Left renal pelvis (tissue), 4 donors: ENCODE measurements at regions not wholly inside any gene's neighbourhood (a gene's known extent, or its start where the extent isn't known, plus 50 kb on each side); places are given as distances from the start of the nearest gene placed in this dataset.
A peak's percentile ranks its signal among the peaks of the same experiment; 100 is the strongest.

Experiments used
- DNase-seq, 4 donors: peaks; one replicate each; pipeline ENCODE4 v3.0.0-alpha.2; 2013; ENCODE audit warnings: low read depth in 4 of 4, low spot score in 3 of 4

GRCh38 chr2:2692599-2693389 lies 361.7 kb upstream of the MYT1L start:
- no peak for DNase-seq

- DNase-seq = no peak
Measured at GRCh38 chr2:2691419-2691818, 360.3 kb upstream of the MYT1L start.

GRCh38 chr2:2690985-2691384 lies 359.9 kb upstream of the MYT1L start:
- DNase-seq = no peak

- no peak for DNase-seq
Measured at GRCh38 chr2:2689306-2689705, 358.2 kb upstream of the MYT1L start.

- no peak for DNase-seq
Measured at GRCh38 chr2:2688254-2688653, 357.2 kb upstream of the MYT1L start.

- DNase-seq = no peak
Measured at GRCh38 chr2:2687745-2688144, 356.7 kb upstream of the MYT1L start.

- DNase-seq = no peak
Measured at GRCh38 chr2:2686222-2686621, 355.1 kb upstream of the MYT1L start.

GRCh38 chr2:2683606-2684224 lies 352.6 kb upstream of the MYT1L start:
- DNase-seq = no peak

GRCh38 chr2:2682700-2683342 lies 351.7 kb upstream of the MYT1L start:
- no peak for DNase-seq

GRCh38 chr2:2681711-2682251 lies 350.7 kb upstream of the MYT1L start:
- peak in 1 of 4 donors; percentile 14 for DNase-seq

GRCh38 chr2:2681085-2681484 lies 350.0 kb upstream of the MYT1L start:
- DNase-seq = no peak

- DNase-seq = no peak
Measured at GRCh38 chr2:2674831-2675230, 343.8 kb upstream of the MYT1L start.

- DNase-seq = no peak
Measured at GRCh38 chr2:2673406-2673805, 342.3 kb upstream of the MYT1L start.

- no peak for DNase-seq
Measured at GRCh38 chr2:2672249-2672648, 341.2 kb upstream of the MYT1L start.

- DNase-seq = no peak
Measured at GRCh38 chr2:2671826-2672225, 340.8 kb upstream of the MYT1L start.

- no peak for DNase-seq
Measured at GRCh38 chr2:2669316-2669715, 338.2 kb upstream of the MYT1L start.

- no peak for DNase-seq
Measured at GRCh38 chr2:2668681-2669265, 337.7 kb upstream of the MYT1L start.

GRCh38 chr2:2667690-2668089 lies 336.6 kb upstream of the MYT1L start:
- no peak for DNase-seq

GRCh38 chr2:2665834-2666133 lies 334.7 kb upstream of the MYT1L start:
- DNase-seq = no peak

- DNase-seq = no peak
Measured at GRCh38 chr2:2664989-2665833, 334.1 kb upstream of the MYT1L start.
